Epithelial cell of esophagus (primary cell): ENCODE measurements at regions not wholly inside any gene's neighbourhood (a gene's known extent, or its start where the extent isn't known, plus 50 kb on each side); places are given as distances from the start of the nearest gene placed in this dataset.

Experiments used
- DNase-seq: peaks from one replicate; pipeline ENCODE4 v3.0.0; 2010; ENCODE audit warnings: low read depth
- H3K4me3 ChIP-seq: 2 replicates; pipeline ENCODE4 v1.5.1; 2011; ENCODE audit warnings: mild to moderate bottlenecking, low read length, control low read depth
- TF ChIP-seq, protein P1 (sequence below): IDR thresholded peaks from 2 replicates; pipeline ENCODE4 v1.5.1; 2011; ENCODE audit warnings: low read depth, mild to moderate bottlenecking, low read length, control low read depth, inconsistent platforms; ENCODE audit not compliant: insufficient read depth; ENCODE audit errors: missing control alignments

DNA sequence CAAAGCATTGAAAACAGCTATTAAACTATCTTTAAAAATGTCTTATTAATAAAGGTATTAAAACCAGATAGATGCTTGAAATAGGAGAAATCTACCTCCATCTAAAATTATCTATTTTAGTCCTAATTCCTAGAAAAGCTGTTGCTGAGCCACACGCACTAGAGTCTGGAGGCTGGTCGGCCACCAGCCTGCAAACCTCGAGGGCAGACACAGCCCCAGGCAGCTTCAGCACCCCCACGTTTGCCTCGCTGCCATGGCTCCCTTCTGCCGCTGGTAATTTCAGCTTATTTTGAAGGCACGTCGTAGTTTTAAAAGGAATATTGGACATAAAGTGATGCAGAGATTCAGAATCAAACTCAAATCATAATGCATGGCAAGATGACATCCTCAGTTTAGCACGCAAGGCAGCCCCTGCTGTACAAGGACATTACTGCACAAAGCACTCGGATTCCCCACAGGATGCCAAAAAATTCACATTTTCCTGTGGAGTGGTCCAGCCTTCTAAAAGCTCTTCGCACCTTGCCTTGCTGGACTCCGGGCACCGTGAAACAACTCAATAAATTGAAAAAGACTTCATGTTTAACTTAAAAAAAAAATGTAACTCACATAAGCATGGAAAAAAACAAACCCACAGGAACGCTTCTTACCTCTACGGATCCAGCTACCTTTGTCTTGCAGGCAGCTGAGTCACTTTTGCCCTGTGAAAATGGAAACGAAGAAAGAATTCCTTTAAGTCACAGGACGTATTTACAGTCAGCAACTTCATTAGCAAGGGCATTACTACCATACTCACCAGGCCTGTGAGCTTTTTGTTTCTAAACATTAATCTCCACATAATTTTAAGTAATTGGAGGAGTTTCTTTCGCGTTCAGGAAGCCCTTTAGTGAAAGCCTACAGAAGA is 143.4 kb upstream of the RPS6KA2 start:
- no peak overlapping the region for H3K4me3 ChIP-seq
- TF ChIP-seq, protein P1, sequence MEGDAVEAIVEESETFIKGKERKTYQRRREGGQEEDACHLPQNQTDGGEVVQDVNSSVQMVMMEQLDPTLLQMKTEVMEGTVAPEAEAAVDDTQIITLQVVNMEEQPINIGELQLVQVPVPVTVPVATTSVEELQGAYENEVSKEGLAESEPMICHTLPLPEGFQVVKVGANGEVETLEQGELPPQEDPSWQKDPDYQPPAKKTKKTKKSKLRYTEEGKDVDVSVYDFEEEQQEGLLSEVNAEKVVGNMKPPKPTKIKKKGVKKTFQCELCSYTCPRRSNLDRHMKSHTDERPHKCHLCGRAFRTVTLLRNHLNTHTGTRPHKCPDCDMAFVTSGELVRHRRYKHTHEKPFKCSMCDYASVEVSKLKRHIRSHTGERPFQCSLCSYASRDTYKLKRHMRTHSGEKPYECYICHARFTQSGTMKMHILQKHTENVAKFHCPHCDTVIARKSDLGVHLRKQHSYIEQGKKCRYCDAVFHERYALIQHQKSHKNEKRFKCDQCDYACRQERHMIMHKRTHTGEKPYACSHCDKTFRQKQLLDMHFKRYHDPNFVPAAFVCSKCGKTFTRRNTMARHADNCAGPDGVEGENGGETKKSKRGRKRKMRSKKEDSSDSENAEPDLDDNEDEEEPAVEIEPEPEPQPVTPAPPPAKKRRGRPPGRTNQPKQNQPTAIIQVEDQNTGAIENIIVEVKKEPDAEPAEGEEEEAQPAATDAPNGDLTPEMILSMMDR: no peak
- DNase-seq: no peak

DNA sequence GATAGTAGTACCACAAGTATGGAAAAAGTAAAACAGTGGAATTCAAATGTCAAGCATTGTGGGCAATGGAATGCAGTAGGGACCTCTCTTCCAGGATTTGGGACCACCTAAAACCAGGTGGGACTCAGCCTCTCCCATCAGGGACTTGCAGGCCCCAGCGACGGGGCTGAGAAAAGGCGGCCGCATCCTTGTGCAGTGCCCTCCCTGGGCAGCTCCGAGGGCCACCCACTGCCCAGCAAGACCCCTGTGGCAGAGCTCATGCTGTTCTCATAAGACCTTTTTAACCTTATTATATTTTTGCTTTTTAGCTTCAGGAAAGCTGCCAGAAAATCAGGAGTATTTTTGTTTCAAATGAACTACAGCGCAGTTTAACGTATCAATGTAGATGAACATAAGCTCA is 142.6 kb upstream of the RPS6KA2 start:
- no peak for DNase-seq

GRCh38 chr6:166768761-166769160 is 141.7 kb upstream of the RPS6KA2 start:
- TF ChIP-seq, protein P1: no peak
- no peak for DNase-seq
- no peak overlapping the region for H3K4me3 ChIP-seq

More for the DNA sequence above, 142.6 kb upstream of the RPS6KA2 start:
- TF ChIP-seq, protein P1: no peak
- H3K4me3 ChIP-seq: no peak overlapping the region

GRCh38 chr6:166767230-166767629 is 140.2 kb upstream of the RPS6KA2 start:
- no peak overlapping the region for H3K4me3 ChIP-seq
- TF ChIP-seq, protein P1: no peak
- DNase-seq: no peak

DNA sequence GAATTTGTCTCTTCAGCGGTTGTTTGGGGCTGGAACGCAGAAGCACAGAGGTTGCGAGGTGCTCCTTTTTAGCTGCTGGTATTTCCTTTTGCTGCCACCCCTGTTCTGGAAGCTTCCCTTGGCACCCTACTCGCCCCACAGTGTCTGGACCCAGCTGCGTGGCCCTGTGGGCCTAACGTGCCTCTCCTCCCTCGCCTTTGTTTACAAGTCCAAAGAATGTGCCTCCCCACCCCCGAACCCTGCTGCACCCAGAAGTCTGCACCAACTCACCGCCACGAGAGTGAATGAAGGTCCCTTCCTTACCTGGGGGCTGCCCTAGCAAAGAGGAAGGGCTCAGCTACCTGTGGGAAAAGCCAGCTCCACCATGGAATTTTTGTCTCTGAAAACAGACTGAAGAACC is 139.7 kb upstream of the RPS6KA2 start:
- TF ChIP-seq, protein P1: no peak
- H3K4me3 ChIP-seq: no peak overlapping the region
- no peak for DNase-seq

DNA sequence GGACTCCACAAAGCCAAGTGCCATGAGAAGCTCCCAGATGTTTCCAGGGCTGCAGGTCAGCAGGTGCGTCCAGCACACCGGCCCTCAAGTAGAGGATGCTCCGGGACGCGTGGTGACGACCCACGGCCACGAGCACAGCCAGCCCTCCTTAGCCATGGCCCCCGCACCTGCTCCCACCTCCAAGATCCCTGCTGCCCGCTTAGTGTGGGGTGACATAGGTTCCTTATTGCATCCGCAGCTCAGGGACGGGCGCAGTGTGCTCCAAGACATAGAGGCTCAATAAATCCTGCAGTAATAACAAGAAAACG is 138.1 kb upstream of the RPS6KA2 start:
- no peak for DNase-seq
- TF ChIP-seq, protein P1: no peak
- H3K4me3 ChIP-seq: no peak overlapping the region

DNA sequence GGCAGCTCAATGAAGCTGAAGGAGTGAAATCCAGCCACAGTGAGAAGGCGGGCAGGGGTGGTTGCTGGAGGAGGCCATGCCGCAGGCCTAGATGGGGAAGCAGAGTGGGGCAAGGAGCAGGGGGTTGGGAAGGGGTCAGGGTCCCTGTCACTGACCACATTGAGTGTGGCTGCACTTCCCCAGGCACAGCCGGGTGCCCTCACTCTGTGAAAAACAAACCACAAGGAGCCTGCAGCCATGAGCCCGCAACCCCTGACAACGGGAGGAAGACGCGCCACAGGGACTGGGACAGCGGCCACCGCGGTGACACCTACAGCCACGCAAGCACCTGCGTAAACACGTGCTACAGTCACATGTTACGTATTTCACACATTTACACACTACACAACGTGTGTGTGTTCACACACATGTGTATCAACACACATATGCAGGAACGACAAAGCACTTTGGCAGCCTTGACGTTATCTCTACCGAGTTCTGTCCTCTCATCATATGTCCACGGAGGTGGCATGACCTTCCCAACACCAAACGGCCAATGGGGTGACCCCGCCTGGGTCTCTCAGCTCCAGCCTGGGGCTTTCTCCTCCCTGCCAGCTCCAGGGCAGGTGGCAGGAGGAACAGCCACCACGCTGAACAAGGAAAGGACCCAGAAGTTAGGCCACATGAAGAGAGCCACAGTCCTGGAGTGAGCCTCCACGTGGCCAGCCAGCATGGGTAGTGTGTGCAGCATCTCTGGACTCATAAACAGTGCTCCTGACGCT is 137.6 kb upstream of the RPS6KA2 start:
- TF ChIP-seq, protein P1: no peak
- no peak for DNase-seq
- no peak overlapping the region for H3K4me3 ChIP-seq
